ENCODE measurements at regions not wholly inside any gene's neighbourhood (a gene's known extent, or its start where the extent isn't known, plus 50 kb on each side); places are given as distances from the start of the nearest gene placed in this dataset.

DNA sequence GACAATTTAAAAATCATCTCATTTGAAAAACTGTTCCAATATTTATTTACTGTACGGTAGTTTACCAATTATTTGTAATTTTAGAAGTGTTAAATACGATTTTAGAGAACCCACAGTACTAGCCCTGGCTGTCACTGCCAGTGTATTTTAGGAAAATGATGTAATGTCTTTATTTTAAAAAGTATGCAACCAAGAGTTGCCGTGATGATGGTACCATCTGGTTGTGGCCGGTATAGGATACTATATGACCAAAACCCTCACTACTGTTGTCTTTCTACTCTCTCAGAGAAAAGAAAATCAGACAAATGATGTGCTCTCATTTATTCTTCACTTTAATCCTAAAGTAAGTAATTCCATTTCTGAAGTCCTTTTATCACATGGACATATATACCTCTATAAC is 395.0 kb downstream of the FOXG1 start:
- WGBS, 2 donors: 64 to 72% methylated on average over 4 of the region's 4 CpGs
- H3K27ac ChIP-seq: no peak overlapping the region
- H3K4me1 ChIP-seq: no peaks in the 10 kb centered on the region
- no peaks in the 10 kb centered on the region for H3K36me3 ChIP-seq
- H3K9me3 ChIP-seq: no peaks in the 10 kb centered on the region
- H3K4me3 ChIP-seq: no peak overlapping the region
- no peak for DNase-seq
- no peaks in the 10 kb centered on the region for H3K27me3 ChIP-seq
- TF ChIP-seq CTCF (IDR thresholded peaks at IDR 0.05) (no peak), POLR2AphosphoS5 (IDR thresholded peaks at IDR 0.05) (no peak), EP300 (IDR thresholded peaks at IDR 0.05) (no peak), POLR2A (IDR thresholded peaks at IDR 0.05) (no peak)
- intact Hi-C loops (cut with DNase I): no loop called here

- Histone ChIP-seq H3K4me3 (no peak overlapping the region), H3K36me3 (no peaks in the 10 kb centered on the region), H3K27ac (no peak overlapping the region), H3K4me1 (no peaks in the 10 kb centered on the region), H3K9me3 (no peaks in the 10 kb centered on the region), H3K27me3 (no peaks in the 10 kb centered on the region)
- intact Hi-C loops (cut with DNase I): no loop called here
- DNase-seq: no peak
- TF ChIP-seq EP300 (IDR thresholded peaks at IDR 0.05) (no peak), CTCF (IDR thresholded peaks at IDR 0.05) (no peak), POLR2A (IDR thresholded peaks at IDR 0.05) (no peak), POLR2AphosphoS5 (IDR thresholded peaks at IDR 0.05) (no peak)
- 43 to 45% methylated on average over 2 of the region's 2 CpGs for WGBS, 2 donors
These were observed 396.5 kb downstream of the FOXG1 start for GRCh38 chr14:29163109-29163508.

GRCh38 chr14:29165431-29165830 is 398.8 kb downstream of the FOXG1 start:
- no peak for DNase-seq
- Histone ChIP-seq H3K9me3 (no peaks in the 10 kb centered on the region), H3K4me3 (no peak overlapping the region), H3K4me1 (no peaks in the 10 kb centered on the region), H3K27me3 (no peaks in the 10 kb centered on the region), H3K27ac (no peak overlapping the region), H3K36me3 (no peaks in the 10 kb centered on the region)
- 45 to 63% methylated on average over 1 of the region's 1 CpG for WGBS, 2 donors
- intact Hi-C loops (cut with DNase I): no loop called here
- no peak for TF ChIP-seq POLR2A (IDR thresholded peaks at IDR 0.05)
- TF ChIP-seq CTCF (IDR thresholded peaks at IDR 0.05): no peak
- no peak for TF ChIP-seq POLR2AphosphoS5 (IDR thresholded peaks at IDR 0.05)
- TF ChIP-seq EP300 (IDR thresholded peaks at IDR 0.05): no peak

- DNase-seq: no peak
- no peaks in the 10 kb centered on the region for H3K4me1 ChIP-seq
- H3K27me3 ChIP-seq: no peaks in the 10 kb centered on the region
- H3K27ac ChIP-seq: no peak overlapping the region
- intact Hi-C loops (cut with DNase I): no loop called here
- no peak overlapping the region for H3K4me3 ChIP-seq
- no peaks in the 10 kb centered on the region for H3K9me3 ChIP-seq
- TF ChIP-seq POLR2AphosphoS5 (IDR thresholded peaks at IDR 0.05): no peak
- TF ChIP-seq CTCF (IDR thresholded peaks at IDR 0.05): no peak
- WGBS, 2 donors: 58 to 77% methylated on average over 1 of the region's 1 CpG
- no peaks in the 10 kb centered on the region for H3K36me3 ChIP-seq
These were observed 399.9 kb downstream of the FOXG1 start for GRCh38 chr14:29166507-29166906.

- no peaks in the 10 kb centered on the region for H3K36me3 ChIP-seq
- TF ChIP-seq POLR2A (IDR thresholded peaks at IDR 0.05) (no peak), EP300 (IDR thresholded peaks at IDR 0.05) (no peak), CTCF (IDR thresholded peaks at IDR 0.05) (no peak), POLR2AphosphoS5 (IDR thresholded peaks at IDR 0.05) (no peak)
- no peak overlapping the region for H3K4me3 ChIP-seq
- H3K27ac ChIP-seq: no peak overlapping the region
- 90 to 92% methylated on average over 7 of the region's 7 CpGs for WGBS, 2 donors
- no peak for DNase-seq
- no peaks in the 10 kb centered on the region for H3K4me1 ChIP-seq
- intact Hi-C loops (cut with DNase I): no loop called here
- no peaks in the 10 kb centered on the region for H3K27me3 ChIP-seq
- H3K9me3 ChIP-seq: no peaks in the 10 kb centered on the region
These were observed 401.6 kb downstream of the FOXG1 start for GRCh38 chr14:29168149-29168548.
